GDM1 (cell line): ENCODE measurements at regions not wholly inside any gene's neighbourhood (a gene's known extent, or its start where the extent isn't known, plus 50 kb on each side); places are given as distances from the start of the nearest gene placed in this dataset.

Source experiments
- DNase-seq: peaks from one replicate; lab custom pipeline; 2025; lab: John Stamatoyannopoulos, UW

- no peak for DNase-seq
These were observed 73.1 kb upstream of the NXPH2 start for GRCh38 chr2:138853296-138853695.

- no peak for DNase-seq
These were observed 66.1 kb upstream of the NXPH2 start for GRCh38 chr2:138846216-138846821.

- no peak for DNase-seq
These were observed 62.2 kb upstream of the NXPH2 start for GRCh38 chr2:138842341-138842740.

- DNase-seq = no peak
These were observed 61.3 kb upstream of the NXPH2 start for GRCh38 chr2:138841459-138841858.

DNA sequence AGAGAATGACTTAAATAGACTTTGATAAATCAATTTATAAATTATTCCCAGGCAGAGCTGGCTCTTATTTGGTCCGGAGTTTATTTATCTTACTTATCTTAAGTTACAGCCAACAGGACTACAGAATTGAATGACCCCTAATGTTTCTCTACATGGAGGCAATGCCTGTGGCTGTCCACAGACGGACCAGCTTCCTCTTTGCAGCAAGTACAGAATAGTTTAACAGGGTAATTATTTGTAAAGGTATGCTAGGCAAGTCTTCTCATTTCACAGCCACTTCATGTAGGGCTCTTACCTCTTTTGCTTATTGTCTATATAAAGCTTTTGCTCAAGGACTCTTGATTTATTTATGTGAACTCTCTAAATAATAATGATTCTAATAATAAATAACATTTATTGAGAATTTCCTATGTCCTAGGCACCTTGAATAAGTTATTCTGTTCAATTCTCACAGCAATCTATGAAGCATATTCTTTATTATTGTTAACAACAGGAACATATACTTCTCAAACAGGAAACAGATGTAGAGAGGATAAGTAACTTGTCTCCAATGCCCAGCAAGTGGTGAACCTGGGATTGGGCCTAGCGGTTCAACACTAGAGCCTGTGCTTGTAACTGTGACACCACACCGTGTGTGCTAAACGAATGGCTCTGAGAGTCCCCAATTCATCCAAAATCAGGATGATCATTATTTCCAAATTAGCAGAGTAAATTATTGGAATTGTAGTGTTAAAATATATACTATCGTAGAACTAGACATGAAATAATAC is 58.8 kb upstream of the NXPH2 start:
- no peak for DNase-seq

- DNase-seq = no peak
These were observed 51.5 kb upstream of the NXPH2 start for GRCh38 chr2:138831691-138832090.

DNA sequence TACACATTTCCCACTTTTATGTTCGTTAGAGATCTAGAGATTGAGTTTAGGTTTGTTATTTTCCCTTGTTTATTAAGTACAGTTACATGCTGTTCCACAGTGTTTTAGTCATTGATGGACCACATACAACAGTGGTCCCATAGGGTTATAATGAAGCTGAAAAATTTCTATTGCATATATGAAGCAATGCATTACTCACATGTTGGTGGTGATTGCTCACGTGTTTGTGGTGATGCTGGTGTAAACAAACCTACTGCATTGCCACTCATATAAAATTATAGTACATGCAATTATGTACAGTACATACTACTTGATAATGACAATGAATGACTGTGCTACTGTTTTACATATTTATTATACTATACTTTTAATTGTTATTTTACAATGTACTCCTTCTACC is 51.0 kb upstream of the NXPH2 start:
- DNase-seq = no peak

- DNase-seq = no peak
These were observed 50.4 kb upstream of the NXPH2 start for GRCh38 chr2:138830547-138830946.
